ENCODE measurements at regions not wholly inside any gene's neighbourhood (a gene's known extent, or its start where the extent isn't known, plus 50 kb on each side); places are given as distances from the start of the nearest gene placed in this dataset.

- Histone ChIP-seq H3K27ac (ENCODE audit: low read depth, low read length) (no peak overlapping the region), H3K4me1 (ENCODE audit: control insufficient read depth, insufficient read depth, low read length, unreplicated experiment) (no peaks in the 10 kb centered on the region), H3K27me3 (ENCODE audit: insufficient read depth, low read length) (peaks cover 8% of the 10 kb centered on the region), H3K36me3 (ENCODE audit: insufficient read depth, low read length) (no peaks in the 10 kb centered on the region), H3K4me3 (ENCODE audit: low read depth, low read length) (no peak overlapping the region), H2AFZ (ENCODE audit: low read length, unreplicated experiment) (no peak overlapping the region), H3K79me2 (ENCODE audit: control insufficient read depth, insufficient read depth, low read length, unreplicated experiment) (no peaks in the 10 kb centered on the region)
Measured at GRCh38 chr3:40593351-40593750, 68.6 kb downstream of the ZNF621 start.

GRCh38 chr3:40597441-40597840 lies 72.7 kb downstream of the ZNF621 start:
- H3K4me3 ChIP-seq (ENCODE audit: low read depth, low read length), result no peak overlapping the region
- H3K27me3 ChIP-seq (ENCODE audit: insufficient read depth, low read length), result peaks cover 18% of the 10 kb centered on the region
- no peaks in the 10 kb centered on the region for H3K36me3 ChIP-seq (ENCODE audit: insufficient read depth, low read length)
- H3K4me1 ChIP-seq (ENCODE audit: control insufficient read depth, insufficient read depth, low read length, unreplicated experiment), result no peaks in the 10 kb centered on the region
- H3K27ac ChIP-seq (ENCODE audit: low read depth, low read length), result no peak overlapping the region
- H3K79me2 ChIP-seq (ENCODE audit: control insufficient read depth, insufficient read depth, low read length, unreplicated experiment), result no peaks in the 10 kb centered on the region
- H2AFZ ChIP-seq (ENCODE audit: low read length, unreplicated experiment), result no peak overlapping the region

- Histone ChIP-seq H3K36me3 (ENCODE audit: insufficient read depth, low read length) (no peaks in the 10 kb centered on the region), H3K27ac (ENCODE audit: low read depth, low read length) (no peak overlapping the region), H3K4me3 (ENCODE audit: low read depth, low read length) (no peak overlapping the region), H3K27me3 (ENCODE audit: insufficient read depth, low read length) (peaks cover 18% of the 10 kb centered on the region), H2AFZ (ENCODE audit: low read length, unreplicated experiment) (no peak overlapping the region), H3K79me2 (ENCODE audit: control insufficient read depth, insufficient read depth, low read length, unreplicated experiment) (no peaks in the 10 kb centered on the region), H3K4me1 (ENCODE audit: control insufficient read depth, insufficient read depth, low read length, unreplicated experiment) (no peaks in the 10 kb centered on the region)
Measured at GRCh38 chr3:40598338-40598737, 73.6 kb downstream of the ZNF621 start.

GRCh38 chr3:40598962-40599361 lies 74.2 kb downstream of the ZNF621 start:
- Histone ChIP-seq H3K79me2 (ENCODE audit: control insufficient read depth, insufficient read depth, low read length, unreplicated experiment) (no peaks in the 10 kb centered on the region), H3K4me1 (ENCODE audit: control insufficient read depth, insufficient read depth, low read length, unreplicated experiment) (no peaks in the 10 kb centered on the region), H3K27ac (ENCODE audit: low read depth, low read length) (no peak overlapping the region), H2AFZ (ENCODE audit: low read length, unreplicated experiment) (no peak overlapping the region), H3K4me3 (ENCODE audit: low read depth, low read length) (no peak overlapping the region), H3K36me3 (ENCODE audit: insufficient read depth, low read length) (no peaks in the 10 kb centered on the region), H3K27me3 (ENCODE audit: insufficient read depth, low read length) (peaks cover 18% of the 10 kb centered on the region)

GRCh38 chr3:40602778-40603385 lies 78.1 kb downstream of the ZNF621 start:
- Histone ChIP-seq H3K27me3 (ENCODE audit: insufficient read depth, low read length) (peaks cover 35% of the 10 kb centered on the region), H3K79me2 (ENCODE audit: control insufficient read depth, insufficient read depth, low read length, unreplicated experiment) (no peaks in the 10 kb centered on the region), H3K27ac (ENCODE audit: low read depth, low read length) (no peak overlapping the region), H2AFZ (ENCODE audit: low read length, unreplicated experiment) (no peak overlapping the region), H3K4me3 (ENCODE audit: low read depth, low read length) (no peak overlapping the region), H3K4me1 (ENCODE audit: control insufficient read depth, insufficient read depth, low read length, unreplicated experiment) (no peaks in the 10 kb centered on the region), H3K36me3 (ENCODE audit: insufficient read depth, low read length) (no peaks in the 10 kb centered on the region)

- Histone ChIP-seq H3K27ac (ENCODE audit: low read depth, low read length) (no peak overlapping the region), H3K79me2 (ENCODE audit: control insufficient read depth, insufficient read depth, low read length, unreplicated experiment) (no peaks in the 10 kb centered on the region), H3K4me1 (ENCODE audit: control insufficient read depth, insufficient read depth, low read length, unreplicated experiment) (no peaks in the 10 kb centered on the region), H3K27me3 (ENCODE audit: insufficient read depth, low read length) (peaks cover 22% of the 10 kb centered on the region), H2AFZ (ENCODE audit: low read length, unreplicated experiment) (no peak overlapping the region), H3K36me3 (ENCODE audit: insufficient read depth, low read length) (no peaks in the 10 kb centered on the region), H3K4me3 (ENCODE audit: low read depth, low read length) (no peak overlapping the region)
Measured at GRCh38 chr3:40605960-40606359, 81.2 kb downstream of the ZNF621 start.

GRCh38 chr3:40608091-40608490 lies 83.3 kb downstream of the ZNF621 start:
- H3K27ac ChIP-seq (ENCODE audit: low read depth, low read length), result no peak overlapping the region
- peaks cover 22% of the 10 kb centered on the region for H3K27me3 ChIP-seq (ENCODE audit: insufficient read depth, low read length)
- no peaks in the 10 kb centered on the region for H3K36me3 ChIP-seq (ENCODE audit: insufficient read depth, low read length)
- H2AFZ ChIP-seq (ENCODE audit: low read length, unreplicated experiment), result no peak overlapping the region
- H3K4me1 ChIP-seq (ENCODE audit: control insufficient read depth, insufficient read depth, low read length, unreplicated experiment), result no peaks in the 10 kb centered on the region
- H3K4me3 ChIP-seq (ENCODE audit: low read depth, low read length), result no peak overlapping the region
- no peaks in the 10 kb centered on the region for H3K79me2 ChIP-seq (ENCODE audit: control insufficient read depth, insufficient read depth, low read length, unreplicated experiment)

GRCh38 chr3:40613306-40613705 lies 88.5 kb downstream of the ZNF621 start:
- no peak overlapping the region for H3K4me3 ChIP-seq (ENCODE audit: low read depth, low read length)
- peaks cover 37% of the 10 kb centered on the region for H3K27me3 ChIP-seq (ENCODE audit: insufficient read depth, low read length)
- no peaks in the 10 kb centered on the region for H3K79me2 ChIP-seq (ENCODE audit: control insufficient read depth, insufficient read depth, low read length, unreplicated experiment)
- no peaks in the 10 kb centered on the region for H3K36me3 ChIP-seq (ENCODE audit: insufficient read depth, low read length)
- no peak overlapping the region for H2AFZ ChIP-seq (ENCODE audit: low read length, unreplicated experiment)
- no peak overlapping the region for H3K27ac ChIP-seq (ENCODE audit: low read depth, low read length)
- no peaks in the 10 kb centered on the region for H3K4me1 ChIP-seq (ENCODE audit: control insufficient read depth, insufficient read depth, low read length, unreplicated experiment)

- peaks cover 31% of the 10 kb centered on the region for H3K27me3 ChIP-seq (ENCODE audit: insufficient read depth, low read length)
- no peak overlapping the region for H2AFZ ChIP-seq (ENCODE audit: low read length, unreplicated experiment)
- no peak overlapping the region for H3K27ac ChIP-seq (ENCODE audit: low read depth, low read length)
- no peaks in the 10 kb centered on the region for H3K36me3 ChIP-seq (ENCODE audit: insufficient read depth, low read length)
- H3K79me2 ChIP-seq (ENCODE audit: control insufficient read depth, insufficient read depth, low read length, unreplicated experiment), result no peaks in the 10 kb centered on the region
- H3K4me1 ChIP-seq (ENCODE audit: control insufficient read depth, insufficient read depth, low read length, unreplicated experiment), result no peaks in the 10 kb centered on the region
- H3K4me3 ChIP-seq (ENCODE audit: low read depth, low read length), result no peak overlapping the region
Measured at GRCh38 chr3:40615110-40615915, 90.6 kb downstream of the ZNF621 start.

GRCh38 chr3:40615918-40616819 lies 91.4 kb downstream of the ZNF621 start:
- no peaks in the 10 kb centered on the region for H3K36me3 ChIP-seq (ENCODE audit: insufficient read depth, low read length)
- no peak overlapping the region for H2AFZ ChIP-seq (ENCODE audit: low read length, unreplicated experiment)
- no peak overlapping the region for H3K4me3 ChIP-seq (ENCODE audit: low read depth, low read length)
- no peaks in the 10 kb centered on the region for H3K79me2 ChIP-seq (ENCODE audit: control insufficient read depth, insufficient read depth, low read length, unreplicated experiment)
- no peak overlapping the region for H3K27ac ChIP-seq (ENCODE audit: low read depth, low read length)
- H3K4me1 ChIP-seq (ENCODE audit: control insufficient read depth, insufficient read depth, low read length, unreplicated experiment), result no peaks in the 10 kb centered on the region
- H3K27me3 ChIP-seq (ENCODE audit: insufficient read depth, low read length), result peaks cover 31% of the 10 kb centered on the region

Data from ACC112 (cell line).